Omental fat pad (tissue), 3 donors: ENCODE measurements at regions not wholly inside any gene's neighbourhood (a gene's known extent, or its start where the extent isn't known, plus 50 kb on each side); places are given as distances from the start of the nearest gene placed in this dataset.

ENCODE experiments used
- ATAC-seq: fragments of 150-250 bp; one replicate; pipeline ENCODE4 v1.9.1; 2016; ENCODE audit warnings: mild to moderate bottlenecking, moderate library complexity; ENCODE audit not compliant: low FRiP score
- DNase-seq: peaks from one replicate; pipeline ENCODE4 v3.0.0-alpha.2; 2019; ENCODE audit warnings: low spot score
- TF ChIP-seq, protein P1 (sequence below), 3 donors: fragments of 450-650 bp; IDR thresholded peaks; one replicate each; pipeline ENCODE4 v1.5.1; 2016 to 2017; ENCODE audit warnings: antibody characterized with exemption in 3 of 3, mild to moderate bottlenecking in 3 of 3, moderate library complexity in 2 of 3

DNA sequence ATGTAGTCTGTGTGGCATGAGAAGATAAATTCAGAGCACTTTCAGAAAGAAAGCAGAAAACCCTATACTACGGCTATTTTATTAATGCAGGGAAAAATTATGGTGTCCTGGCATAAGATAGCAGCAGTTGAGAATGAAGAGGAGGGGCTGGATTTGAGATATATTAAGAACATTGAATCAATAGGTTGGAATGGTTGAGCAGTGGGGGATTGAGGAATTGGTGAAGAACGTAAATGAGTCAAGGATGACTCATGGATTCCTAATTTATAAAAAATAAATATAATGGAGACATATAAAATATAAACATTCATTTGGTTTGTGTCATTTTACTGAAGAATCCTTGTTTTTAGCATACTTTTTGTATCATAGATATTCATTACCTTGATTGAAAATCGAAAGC lies 234.3 kb upstream of the ADAMTS5 start:
- ATAC-seq (no peak), DNase-seq (no peak)
- TF ChIP-seq, protein P1, sequence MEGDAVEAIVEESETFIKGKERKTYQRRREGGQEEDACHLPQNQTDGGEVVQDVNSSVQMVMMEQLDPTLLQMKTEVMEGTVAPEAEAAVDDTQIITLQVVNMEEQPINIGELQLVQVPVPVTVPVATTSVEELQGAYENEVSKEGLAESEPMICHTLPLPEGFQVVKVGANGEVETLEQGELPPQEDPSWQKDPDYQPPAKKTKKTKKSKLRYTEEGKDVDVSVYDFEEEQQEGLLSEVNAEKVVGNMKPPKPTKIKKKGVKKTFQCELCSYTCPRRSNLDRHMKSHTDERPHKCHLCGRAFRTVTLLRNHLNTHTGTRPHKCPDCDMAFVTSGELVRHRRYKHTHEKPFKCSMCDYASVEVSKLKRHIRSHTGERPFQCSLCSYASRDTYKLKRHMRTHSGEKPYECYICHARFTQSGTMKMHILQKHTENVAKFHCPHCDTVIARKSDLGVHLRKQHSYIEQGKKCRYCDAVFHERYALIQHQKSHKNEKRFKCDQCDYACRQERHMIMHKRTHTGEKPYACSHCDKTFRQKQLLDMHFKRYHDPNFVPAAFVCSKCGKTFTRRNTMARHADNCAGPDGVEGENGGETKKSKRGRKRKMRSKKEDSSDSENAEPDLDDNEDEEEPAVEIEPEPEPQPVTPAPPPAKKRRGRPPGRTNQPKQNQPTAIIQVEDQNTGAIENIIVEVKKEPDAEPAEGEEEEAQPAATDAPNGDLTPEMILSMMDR (IDR thresholded peaks at IDR 0.05) = no peak

DNA sequence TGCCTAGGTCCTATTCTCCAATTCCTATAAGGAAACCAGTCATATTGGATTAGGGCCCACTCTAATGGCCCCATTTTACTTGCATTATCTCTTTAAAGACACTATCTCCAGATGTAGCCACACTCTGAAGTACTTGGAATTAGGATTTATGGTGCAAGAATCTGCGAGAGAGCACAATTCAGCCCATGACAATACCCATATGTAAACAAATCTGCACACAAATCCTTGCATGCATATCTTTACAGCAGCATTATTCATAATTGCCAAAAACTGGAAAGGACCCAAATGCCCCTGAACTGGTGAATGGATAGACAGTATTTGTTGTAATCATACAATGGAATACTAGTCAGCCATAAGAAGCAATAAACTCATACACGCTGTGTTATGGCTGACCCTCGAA lies 229.8 kb upstream of the ADAMTS5 start:
- DNase-seq = no peak
- no peak for ATAC-seq
- TF ChIP-seq, protein P1 (IDR thresholded peaks at IDR 0.05) = no peak

DNA sequence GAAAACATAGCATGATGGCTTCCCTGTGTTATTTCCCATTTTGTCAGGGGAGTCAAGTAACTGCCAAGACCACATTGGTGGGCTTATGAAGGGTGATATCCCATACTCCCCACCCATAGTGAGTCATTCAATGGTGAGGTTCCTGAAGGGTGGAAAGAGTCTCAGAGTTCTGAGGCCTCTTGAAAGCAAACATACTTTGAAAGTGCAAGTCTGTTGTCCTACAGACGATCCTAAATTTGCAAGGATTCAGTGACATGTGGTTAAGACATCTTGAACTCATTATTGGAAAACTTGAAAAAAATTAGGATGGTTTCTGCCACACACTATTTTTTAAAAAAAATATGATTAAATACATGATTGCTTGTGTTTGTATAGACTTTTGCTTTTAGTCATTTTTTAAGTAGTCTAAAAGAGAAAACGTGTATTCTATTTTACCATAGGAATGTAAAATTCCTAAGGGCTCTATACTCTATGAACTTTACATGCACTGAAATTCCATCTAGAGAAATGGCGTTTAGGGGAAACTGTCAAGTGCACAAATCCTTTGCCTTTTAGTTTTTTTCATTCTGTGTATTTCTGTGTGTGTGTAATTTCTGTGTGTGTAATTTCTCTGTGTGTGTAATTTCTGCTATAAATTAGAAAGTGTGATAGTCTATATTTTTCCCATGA lies 225.5 kb upstream of the ADAMTS5 start:
- DNase-seq (no peak), ATAC-seq (no peak)
- TF ChIP-seq, protein P1 (IDR thresholded peaks at IDR 0.05) = no peak

DNA sequence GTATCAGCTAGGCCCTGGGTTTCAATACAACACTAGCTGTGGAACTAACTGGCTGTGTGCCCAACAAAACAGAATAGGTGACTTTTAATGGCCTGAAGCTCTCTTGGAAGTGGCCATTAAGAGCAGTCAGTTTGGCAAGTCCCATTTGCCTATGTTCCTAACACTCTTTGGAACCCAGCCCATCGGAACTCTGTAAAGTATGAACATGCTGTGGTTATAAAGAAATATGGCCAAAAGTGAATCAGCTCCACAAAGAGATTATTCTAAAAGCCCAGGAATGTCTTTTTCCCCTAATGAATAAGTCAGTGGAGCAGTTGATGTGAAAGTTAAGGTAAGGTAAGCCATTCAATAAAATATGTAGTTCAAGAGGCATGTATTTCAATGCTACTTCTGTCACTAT lies 223.7 kb upstream of the ADAMTS5 start:
- DNase-seq = no peak

DNA sequence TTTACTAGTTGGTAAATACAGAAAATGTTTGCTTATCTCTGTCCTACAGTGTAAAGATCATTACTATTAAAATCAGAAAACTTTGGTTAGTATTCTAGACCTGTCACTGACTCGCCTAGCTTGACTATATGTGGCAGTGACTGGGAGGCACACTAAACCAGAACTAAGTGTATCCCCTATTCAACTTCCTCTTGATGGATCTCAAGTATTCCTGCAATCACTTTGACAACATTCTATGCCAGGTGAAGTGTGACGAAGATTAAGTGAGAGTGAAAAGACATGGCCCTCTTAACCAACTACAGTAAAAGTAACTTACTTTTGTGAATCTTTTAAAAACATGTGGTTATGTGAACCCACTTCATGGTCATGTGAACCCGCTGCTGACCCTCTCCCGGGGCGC lies 223.0 kb upstream of the ADAMTS5 start:
- no peak for ATAC-seq
- DNase-seq = no peak
- TF ChIP-seq, protein P1 (IDR thresholded peaks at IDR 0.05) = no peak

More for the DNA sequence above, 223.7 kb upstream of the ADAMTS5 start:
- no peak for ATAC-seq
- TF ChIP-seq, protein P1 (IDR thresholded peaks at IDR 0.05) = no peak

DNA sequence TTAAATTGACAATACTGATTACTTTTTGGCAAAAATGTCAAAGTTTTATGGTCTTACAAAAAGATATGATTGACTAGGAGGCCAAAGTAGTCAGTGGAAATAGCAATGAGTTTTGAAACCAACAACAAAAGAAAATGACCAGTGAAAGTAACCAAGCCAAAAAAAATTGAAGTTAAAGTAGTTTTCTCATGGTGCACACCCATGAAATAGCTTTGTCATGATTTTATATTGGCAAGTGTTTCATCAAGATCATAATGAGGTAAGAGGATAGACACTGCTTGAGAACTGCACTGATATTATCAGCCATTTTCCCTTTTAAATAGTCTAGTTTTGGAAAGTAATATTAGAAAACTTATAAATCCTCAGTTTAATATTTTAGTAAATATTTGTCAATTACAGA lies 206.2 kb upstream of the ADAMTS5 start:
- ATAC-seq (no peak), DNase-seq (no peak)
- TF ChIP-seq, protein P1 (IDR thresholded peaks at IDR 0.05) = no peak

DNA sequence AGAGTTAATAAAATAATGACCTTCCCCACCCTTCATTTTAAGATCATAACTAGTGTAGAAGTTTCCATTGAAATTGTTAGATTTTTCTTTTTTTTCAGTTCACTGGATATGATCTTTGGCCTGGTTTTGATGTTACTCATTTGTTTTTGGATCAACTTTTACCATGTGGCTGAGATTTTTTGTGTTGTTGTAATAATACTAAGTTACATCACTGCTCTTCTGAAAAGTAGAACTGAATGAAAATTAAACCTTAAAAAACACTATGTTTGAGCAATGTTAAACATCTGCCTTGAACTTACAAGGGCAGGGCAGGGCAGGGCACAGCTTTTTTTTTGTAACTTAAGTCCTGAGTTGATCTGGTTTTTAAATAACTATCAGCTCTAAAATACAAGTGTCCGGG lies 204.8 kb upstream of the ADAMTS5 start:
- TF ChIP-seq, protein P1 (IDR thresholded peaks at IDR 0.05) = no peak
- ATAC-seq (peak; percentile 62), DNase-seq (no peak)
